Stimulated activated CD8-positive, alpha-beta memory T cell treated with anti-CD3 and anti-CD28 coated beads, Interleukin-7, amount 100 ng/mL, for 24 hours (primary cell): ENCODE measurements at regions not wholly inside any gene's neighbourhood (a gene's known extent, or its start where the extent isn't known, plus 50 kb on each side); places are given as distances from the start of the nearest gene placed in this dataset.
"Not testable (repeated sequence)": the region's sequence is repeated elsewhere in the genome, so short reads cannot be mapped to it uniquely, and the experiment has no call there.

Experiments used
- DNase-seq: peaks from one replicate; pipeline ENCODE4 v3.0.0-alpha.2; 2020; ENCODE audit warnings: low read depth

- DNase-seq, result no peak
These were observed 151.8 kb downstream of the PTPRU start for GRCh38 chr1:29388170-29388569.

DNA sequence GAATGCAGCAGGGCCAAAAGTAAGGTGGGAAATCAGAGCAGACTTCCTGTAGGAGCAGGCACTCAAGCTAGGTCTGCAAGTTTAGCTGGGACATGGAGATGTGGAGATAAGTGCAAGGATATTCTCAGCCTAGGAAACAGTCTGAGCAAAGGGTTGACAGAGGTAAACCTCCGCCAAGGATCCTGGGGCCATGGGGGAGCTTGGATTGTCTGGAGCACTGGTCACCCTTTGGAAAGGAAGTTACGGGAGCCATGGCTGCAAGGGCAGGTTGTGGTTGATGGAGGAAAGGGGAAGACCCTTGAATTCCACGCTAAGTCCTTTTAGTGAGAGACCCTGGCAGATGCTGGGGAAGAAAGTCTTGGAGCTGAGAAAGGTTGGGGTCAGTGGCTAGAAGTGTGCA is 150.9 kb downstream of the PTPRU start:
- DNase-seq, result no peak

GRCh38 chr1:29386453-29386852 is 150.1 kb downstream of the PTPRU start:
- DNase-seq, result not testable (repeated sequence)

- DNase-seq, result no peak
These were observed 149.6 kb downstream of the PTPRU start for GRCh38 chr1:29385966-29386365.

GRCh38 chr1:29384496-29385015 is 148.2 kb downstream of the PTPRU start:
- DNase-seq, result no peak

- DNase-seq, result no peak
These were observed 147.5 kb downstream of the PTPRU start for GRCh38 chr1:29383746-29384371.

GRCh38 chr1:29382851-29383745 is 146.8 kb downstream of the PTPRU start:
- no peak for DNase-seq

GRCh38 chr1:29381426-29381825 is 145.1 kb downstream of the PTPRU start:
- no peak for DNase-seq

DNA sequence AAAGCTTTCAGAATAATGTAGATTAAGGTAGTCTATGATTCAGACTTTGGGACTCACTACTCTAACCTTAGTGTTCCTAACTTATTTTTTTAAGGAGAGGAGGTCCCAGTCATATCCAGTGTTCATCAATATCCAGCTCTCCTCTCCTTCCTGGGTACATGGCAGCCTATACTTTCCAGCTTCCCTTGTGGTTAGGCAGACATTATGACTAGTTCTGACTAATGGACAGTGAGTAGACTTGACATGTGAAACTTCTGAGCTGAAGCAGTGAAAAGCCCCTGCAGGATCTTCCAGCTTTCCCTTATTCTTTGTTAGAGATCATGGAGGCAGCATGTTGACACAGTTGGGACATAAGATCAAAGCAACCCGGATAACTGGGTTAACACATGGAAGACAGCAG is 144.2 kb downstream of the PTPRU start:
- DNase-seq, result no peak

- no peak for DNase-seq
These were observed 143.2 kb downstream of the PTPRU start for GRCh38 chr1:29379443-29380073.
